Gastroesophageal sphincter (tissue), 3 donors: ENCODE measurements at regions not wholly inside any gene's neighbourhood (a gene's known extent, or its start where the extent isn't known, plus 50 kb on each side); places are given as distances from the start of the nearest gene placed in this dataset.

Experiments used
- EP300 ChIP-seq: sonication (generic); formaldehyde crosslinking; IDR thresholded peaks from one replicate; pipeline ENCODE4 v1.6.1; 2017; ENCODE audit warnings: antibody characterized with exemption, mild to moderate bottlenecking
- POLR2A ChIP-seq, 2 donors: fragments of 450-650 bp; IDR thresholded peaks; one replicate each; pipeline ENCODE4 v1.6.1; 2017; ENCODE audit warnings: antibody characterized with exemption in 2 of 2, mild to moderate bottlenecking in 2 of 2, moderate library complexity in 1 of 2
- POLR2AphosphoS5 ChIP-seq: sonication (generic); formaldehyde crosslinking; IDR thresholded peaks from one replicate; pipeline ENCODE4 v1.6.1; 2017; ENCODE audit warnings: antibody characterized with exemption
- TF ChIP-seq, protein P1 (sequence below), 4 experiments: fragments of 200-600 bp in 2 of 4; fragments of 450-650 bp in 2 of 4; sonication (generic) in 1 of 4; IDR thresholded peaks; one replicate each; pipeline ENCODE4 v1.5.1; 2017 to 2019; ENCODE audit warnings: antibody characterized with exemption in 4 of 4, mild to moderate bottlenecking in 2 of 4, moderate library complexity in 2 of 4

DNA sequence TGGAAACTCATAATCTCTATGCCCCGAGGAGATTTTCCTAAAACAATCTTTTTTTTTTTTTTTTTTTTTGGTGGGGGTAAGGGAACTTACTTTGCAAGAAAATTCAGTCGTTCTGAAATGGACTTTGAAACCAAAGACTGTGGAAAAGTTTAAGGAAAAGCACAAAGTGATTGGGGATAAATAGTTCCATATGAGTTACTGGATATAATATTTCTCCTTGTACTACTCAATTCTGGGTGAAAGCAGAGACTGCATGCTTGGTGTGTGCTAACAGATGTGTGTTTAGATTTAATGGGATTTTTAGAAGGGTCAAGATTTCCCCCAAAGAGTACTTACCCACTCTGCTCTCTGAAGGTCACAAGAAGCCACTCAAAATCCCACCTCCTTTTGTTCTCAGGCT is 204.9 kb upstream of the USP24 start:
- TF ChIP-seq, protein P1, sequence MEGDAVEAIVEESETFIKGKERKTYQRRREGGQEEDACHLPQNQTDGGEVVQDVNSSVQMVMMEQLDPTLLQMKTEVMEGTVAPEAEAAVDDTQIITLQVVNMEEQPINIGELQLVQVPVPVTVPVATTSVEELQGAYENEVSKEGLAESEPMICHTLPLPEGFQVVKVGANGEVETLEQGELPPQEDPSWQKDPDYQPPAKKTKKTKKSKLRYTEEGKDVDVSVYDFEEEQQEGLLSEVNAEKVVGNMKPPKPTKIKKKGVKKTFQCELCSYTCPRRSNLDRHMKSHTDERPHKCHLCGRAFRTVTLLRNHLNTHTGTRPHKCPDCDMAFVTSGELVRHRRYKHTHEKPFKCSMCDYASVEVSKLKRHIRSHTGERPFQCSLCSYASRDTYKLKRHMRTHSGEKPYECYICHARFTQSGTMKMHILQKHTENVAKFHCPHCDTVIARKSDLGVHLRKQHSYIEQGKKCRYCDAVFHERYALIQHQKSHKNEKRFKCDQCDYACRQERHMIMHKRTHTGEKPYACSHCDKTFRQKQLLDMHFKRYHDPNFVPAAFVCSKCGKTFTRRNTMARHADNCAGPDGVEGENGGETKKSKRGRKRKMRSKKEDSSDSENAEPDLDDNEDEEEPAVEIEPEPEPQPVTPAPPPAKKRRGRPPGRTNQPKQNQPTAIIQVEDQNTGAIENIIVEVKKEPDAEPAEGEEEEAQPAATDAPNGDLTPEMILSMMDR (IDR thresholded peaks at IDR 0.05) = no peak
- no peak for TF ChIP-seq POLR2A (IDR thresholded peaks at IDR 0.05)
- no peak for TF ChIP-seq POLR2AphosphoS5
- TF ChIP-seq EP300 = no peak
